GM12873 (cell line): ENCODE measurements at regions not wholly inside any gene's neighbourhood (a gene's known extent, or its start where the extent isn't known, plus 50 kb on each side); places are given as distances from the start of the nearest gene placed in this dataset.

Source experiments
- CTCF ChIP-seq: IDR thresholded peaks from 2 replicates; pipeline ENCODE4 v1.5.1; 2012; ENCODE audit warnings: low read depth, mild to moderate bottlenecking, moderate library complexity, low read length, control low read depth; ENCODE audit not compliant: insufficient read depth; ENCODE audit errors: missing control alignments

- TF ChIP-seq CTCF, result no peak
Observed at GRCh38 chr6:170097505-170098427, 193.1 kb downstream of the DLL1 start.

- TF ChIP-seq CTCF, result no peak
Observed at GRCh38 chr6:170096803-170097504, 193.9 kb downstream of the DLL1 start.

- no peak for TF ChIP-seq CTCF
Observed at GRCh38 chr6:170096191-170096802, 194.6 kb downstream of the DLL1 start.

- no peak for TF ChIP-seq CTCF
Observed at GRCh38 chr6:170095273-170095981, 195.5 kb downstream of the DLL1 start.

GRCh38 chr6:170094686-170095272 is 196.1 kb downstream of the DLL1 start:
- no peak for TF ChIP-seq CTCF

- TF ChIP-seq CTCF, result no peak
Observed at GRCh38 chr6:170093658-170094596, 197.0 kb downstream of the DLL1 start.
